Skin epidermis (tissue), 12 donors: ENCODE measurements at regions not wholly inside any gene's neighbourhood (a gene's known extent, or its start where the extent isn't known, plus 50 kb on each side); places are given as distances from the start of the nearest gene placed in this dataset.

Experiments
- H3K27ac ChIP-seq, 21 experiments: fragments of 200-600 bp; sonication (generic) in 11 of 21; one replicate each; pipeline ENCODE4 v1.5.0; 2020; ENCODE audit warnings: mild to moderate bottlenecking in 3 of 21, inconsistent platforms in 2 of 21, moderate library complexity in 2 of 21
- H3K4me3 ChIP-seq, 7 experiments: fragments of 200-600 bp; sonication (generic) in 2 of 7; one replicate each; pipeline ENCODE4 v1.5.0; 2020; ENCODE audit warnings: inconsistent platforms in 2 of 7, mild to moderate bottlenecking in 2 of 7, moderate library complexity in 1 of 7

DNA sequence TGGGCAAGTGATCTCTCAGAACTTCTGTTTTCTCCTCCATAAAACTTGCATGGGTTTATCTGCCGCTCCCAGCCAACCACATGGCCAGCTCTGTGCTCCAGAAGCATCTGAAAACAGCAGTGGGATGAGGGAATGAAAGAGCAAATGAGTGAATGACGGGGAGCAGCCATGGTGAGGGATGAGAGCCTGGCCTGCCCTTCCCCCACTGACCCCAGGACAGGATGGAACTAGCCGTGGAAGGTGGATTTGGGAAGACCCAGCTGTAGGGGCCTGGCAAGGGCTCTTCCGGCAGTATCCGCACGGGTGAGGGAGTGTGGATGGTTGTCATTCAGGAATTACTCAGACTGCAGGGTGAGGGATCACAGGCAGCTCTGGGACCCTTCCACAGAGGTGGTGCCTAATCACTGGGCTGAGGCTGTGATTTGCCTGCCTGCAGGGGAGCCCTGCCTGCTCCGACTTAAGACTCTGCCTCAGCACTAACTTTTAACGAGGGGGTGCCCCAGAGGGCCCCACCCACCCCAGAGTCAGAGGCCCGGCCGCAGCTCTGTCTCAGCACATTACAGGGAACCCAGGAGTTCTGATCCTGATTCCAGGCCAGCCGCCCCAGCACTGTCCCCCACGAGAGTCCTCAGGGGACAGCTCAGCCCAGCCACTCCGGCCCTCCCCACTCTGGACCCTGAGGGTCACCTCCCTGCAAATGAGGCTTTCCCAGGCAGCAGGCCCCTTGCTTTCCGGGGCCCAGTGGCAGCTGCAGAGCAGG, 136.8 kb upstream of the C14orf180 start:
- H3K4me3 ChIP-seq, result no peak overlapping the region
- no peak overlapping the region for H3K27ac ChIP-seq

DNA sequence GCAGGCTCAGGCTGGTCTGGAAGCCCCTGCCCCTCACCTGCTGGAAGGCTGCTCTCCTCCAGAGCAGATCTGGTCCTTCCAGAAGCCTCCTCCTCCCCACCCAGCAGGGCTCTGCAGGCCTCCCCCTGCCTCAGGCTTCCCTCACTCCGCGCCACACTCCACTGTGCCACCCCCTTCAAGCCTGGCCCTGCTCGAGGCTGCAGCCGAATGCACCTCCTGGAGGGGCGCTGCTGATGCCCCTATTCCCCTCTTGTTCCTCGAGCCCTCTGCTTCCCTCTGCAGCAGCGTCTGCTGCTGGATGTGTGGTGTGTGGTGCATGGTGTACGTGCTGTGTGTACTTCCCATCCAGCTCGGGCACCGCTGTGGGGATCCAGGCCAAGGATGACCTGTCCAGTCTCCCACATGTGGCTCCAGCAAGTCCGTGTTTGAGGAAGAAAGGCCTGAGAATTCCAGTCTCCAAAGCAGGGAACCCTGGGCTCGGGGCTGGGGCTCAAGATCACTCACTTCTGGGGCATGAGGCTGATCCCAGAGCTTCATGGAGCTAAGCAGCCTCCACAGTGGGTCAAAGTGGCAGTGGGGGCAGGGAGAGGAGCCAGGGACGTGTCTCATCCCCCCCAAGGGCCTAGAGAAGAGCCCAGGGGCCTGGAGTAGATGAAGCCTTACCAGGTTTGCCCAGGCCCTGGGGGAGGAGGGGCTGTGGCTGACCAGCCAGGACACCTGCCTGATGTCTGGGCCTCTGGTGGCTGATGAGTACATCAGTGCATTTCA, 136.0 kb upstream of the C14orf180 start:
- Histone ChIP-seq H3K27ac (no peak overlapping the region), H3K4me3 (no peak overlapping the region)

DNA sequence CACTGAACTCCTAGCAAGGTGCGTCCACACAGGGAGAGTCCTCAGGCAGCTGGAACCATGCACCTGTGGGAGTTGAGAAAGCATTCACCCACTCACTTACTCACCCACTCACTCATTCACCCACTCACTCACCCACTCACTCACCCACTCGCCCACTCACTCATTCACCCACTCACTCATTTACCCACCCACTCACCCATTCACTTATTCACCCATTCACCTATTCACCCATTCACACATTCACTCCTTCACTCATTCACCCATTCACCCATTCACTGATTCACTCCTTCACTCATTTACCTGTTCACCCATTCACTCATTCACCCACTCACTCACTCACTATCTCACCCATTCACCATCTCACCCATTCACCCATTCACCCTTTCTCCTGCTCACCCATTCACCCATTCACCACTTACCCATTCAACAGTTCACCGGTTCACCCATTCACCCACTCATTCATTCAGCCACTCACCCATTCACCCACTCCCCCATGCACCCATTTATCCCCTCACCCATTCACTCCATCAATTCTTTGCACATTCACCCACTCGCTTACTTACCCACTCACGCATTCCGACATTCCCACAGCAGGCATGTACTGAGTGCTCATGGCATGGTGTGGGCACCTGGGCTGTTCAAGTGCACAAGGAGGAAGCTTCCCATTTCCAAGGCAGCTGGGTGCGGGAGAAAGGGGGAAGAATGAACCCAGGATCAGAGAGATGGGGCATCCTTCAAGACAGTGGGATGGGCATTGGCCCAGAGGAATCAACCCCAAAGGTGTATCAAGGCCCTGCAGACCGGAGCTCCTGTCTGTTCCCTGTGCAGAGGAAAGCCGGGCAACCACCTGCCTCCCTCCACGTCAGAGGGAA, 135.2 kb upstream of the C14orf180 start:
- Histone ChIP-seq H3K4me3 (no peak overlapping the region), H3K27ac (no peak overlapping the region)

DNA sequence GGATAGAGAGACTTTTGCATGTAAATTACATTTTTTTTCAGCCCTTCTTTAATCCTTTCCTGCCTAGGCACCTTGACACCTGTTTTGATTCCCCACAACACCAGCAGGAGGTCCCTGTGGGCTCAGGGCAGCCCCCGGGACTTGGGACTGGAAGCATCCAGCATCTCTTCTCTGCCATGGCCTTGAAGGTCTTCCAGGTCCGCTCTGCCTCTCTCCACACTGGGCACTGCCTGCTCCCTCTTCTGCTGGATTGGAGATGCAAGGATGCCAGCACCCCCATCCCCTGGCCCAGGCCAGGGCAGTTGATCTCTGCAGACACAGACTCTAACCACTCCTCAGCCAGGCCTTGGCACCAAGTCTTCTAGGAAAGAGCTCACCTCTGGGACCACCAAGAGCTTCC, 134.5 kb upstream of the C14orf180 start:
- H3K4me3 ChIP-seq, result no peak overlapping the region
- H3K27ac ChIP-seq, result no peak overlapping the region

DNA sequence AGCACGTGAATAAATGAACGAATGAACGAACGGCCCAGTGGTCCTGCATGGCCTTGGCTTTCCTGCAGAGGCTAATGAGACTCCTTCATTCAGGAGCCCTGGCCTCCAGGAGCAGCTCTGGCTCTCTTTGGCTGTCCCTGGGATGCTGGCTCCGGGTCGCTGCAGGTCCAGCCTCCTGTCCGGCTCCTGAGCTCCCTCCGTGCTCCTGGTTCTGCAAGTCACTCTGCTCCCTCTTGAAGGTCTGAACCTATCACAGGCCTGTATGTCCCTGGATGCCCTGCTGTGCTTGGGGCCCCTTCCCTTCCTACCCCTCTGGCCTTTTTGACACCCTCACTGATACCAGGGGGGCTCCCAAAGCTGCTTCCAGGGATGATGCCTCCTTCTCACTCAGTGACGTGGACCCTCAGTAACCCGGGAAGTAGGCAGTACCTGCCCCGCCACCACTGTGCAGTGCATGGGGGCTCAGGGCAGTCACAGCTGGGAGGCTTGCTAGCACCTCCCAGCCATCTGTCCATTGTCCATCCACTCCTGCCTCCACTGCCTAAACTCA, 133.7 kb upstream of the C14orf180 start:
- H3K27ac ChIP-seq, result no peak overlapping the region
- H3K4me3 ChIP-seq, result no peak overlapping the region

DNA sequence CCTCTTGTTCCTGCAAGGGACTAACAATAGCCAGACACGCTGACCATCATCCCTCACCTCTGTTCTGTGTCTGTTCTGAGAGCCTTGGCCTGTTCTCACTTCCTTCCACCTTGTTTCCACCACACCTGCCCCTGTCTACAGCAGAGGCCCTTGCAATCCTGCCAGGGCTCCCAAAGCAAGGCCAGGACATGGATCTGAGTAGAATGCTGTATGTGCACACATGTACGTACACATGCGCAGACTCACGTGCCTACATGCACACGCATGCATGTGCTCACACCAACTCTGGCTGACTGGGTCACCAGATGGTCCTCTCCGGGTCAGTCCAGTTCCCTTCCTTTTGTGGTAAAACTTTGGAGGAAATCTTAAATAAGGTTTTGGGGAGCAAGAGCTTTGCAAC, 133.0 kb upstream of the C14orf180 start:
- no peak overlapping the region for H3K27ac ChIP-seq
- H3K4me3 ChIP-seq, result no peak overlapping the region

DNA sequence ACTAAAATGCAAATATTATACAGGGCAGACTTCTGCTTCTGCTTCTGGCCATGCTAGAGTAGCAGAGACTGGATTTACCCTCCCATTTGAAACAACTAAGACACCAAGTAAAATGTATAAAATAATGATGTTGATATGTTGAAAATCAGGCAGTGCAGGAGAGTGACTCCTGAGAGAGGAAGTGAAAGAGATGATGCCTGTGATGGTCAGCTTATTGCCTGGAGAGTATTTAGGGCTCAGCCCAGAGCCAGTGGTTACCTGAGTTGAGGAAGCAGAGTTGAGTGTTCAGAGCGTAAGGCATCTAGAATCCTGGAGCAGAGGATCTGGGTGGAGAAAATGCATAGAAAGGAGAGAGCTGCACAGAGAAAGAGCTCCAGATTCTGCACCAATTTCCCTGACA, 131.8 kb upstream of the C14orf180 start:
- H3K27ac ChIP-seq, result peak overlapping the region in 1 of 21 experiments; percentile 54
- H3K4me3 ChIP-seq, result no peak overlapping the region

DNA sequence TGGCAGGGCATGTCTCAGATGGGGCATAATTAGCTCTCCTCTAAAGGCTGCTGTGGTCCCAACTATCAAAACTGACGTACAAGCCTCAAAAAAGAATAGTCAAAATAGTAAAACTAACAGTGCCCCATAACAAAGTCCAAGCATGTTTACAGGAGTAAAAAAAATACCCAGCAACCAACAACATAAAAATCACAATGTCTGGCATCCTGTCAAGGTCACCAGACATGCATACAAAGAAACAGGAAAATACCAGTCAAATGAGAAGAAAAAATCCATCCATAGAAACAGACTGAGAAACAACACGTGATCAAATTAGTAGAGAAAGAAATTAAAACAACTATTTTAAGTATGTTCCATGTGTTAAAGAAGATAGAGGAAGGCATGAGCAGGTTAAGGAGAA, 131.2 kb upstream of the C14orf180 start:
- Histone ChIP-seq H3K4me3 (no peak overlapping the region), H3K27ac (peak overlapping the region in 1 of 21 experiments; percentile 54)

DNA sequence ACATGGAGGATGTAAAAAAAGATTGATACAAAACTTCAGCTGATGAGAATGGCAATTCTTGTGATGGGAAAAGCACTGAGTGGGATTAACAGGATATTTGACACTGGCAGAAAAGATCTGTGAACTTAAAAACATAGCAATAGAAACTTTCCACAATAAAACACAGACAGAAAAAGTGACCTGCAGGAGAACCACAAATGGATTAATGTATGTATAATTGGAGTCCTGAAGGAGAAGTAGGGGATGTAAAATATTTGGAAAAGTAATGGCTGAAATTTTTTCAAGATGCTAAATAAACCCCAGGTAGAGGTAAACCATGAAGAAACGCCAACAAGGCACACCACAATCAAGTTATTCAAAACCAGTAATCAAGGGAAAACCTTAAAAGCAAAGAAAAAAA, 130.8 kb upstream of the C14orf180 start:
- Histone ChIP-seq H3K27ac (no peak overlapping the region), H3K4me3 (no peak overlapping the region)

DNA sequence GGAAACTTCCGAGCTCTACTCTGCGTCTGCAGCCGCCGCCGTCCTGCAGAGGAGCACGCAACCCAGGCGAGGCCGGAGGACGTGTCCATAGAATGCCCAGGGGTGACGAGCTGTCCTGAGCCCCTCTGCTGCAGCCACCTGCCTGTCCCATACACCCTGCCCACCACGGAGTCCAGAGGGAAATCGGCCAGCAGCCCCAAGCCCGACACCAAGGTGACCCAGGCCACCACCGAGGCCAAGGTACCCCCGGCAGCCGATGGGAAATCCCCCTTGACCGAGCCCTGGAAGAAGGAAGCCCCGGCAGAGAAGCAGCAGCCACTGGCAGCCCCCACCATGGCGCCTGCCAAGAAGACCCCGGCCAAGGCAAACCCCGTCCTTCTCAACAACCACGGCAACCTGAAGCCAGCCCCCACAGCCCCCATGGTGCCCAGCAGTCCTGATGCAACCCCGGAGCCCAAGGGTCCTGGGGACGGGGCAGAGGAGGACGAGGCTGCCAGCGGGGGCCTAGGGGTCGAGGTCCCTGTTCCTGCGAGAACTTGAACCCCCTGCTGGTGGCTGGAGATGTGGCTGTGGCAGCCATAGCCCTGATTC, 128.7 kb upstream of the C14orf180 start:
- H3K4me3 ChIP-seq, result no peak overlapping the region
- no peak overlapping the region for H3K27ac ChIP-seq

DNA sequence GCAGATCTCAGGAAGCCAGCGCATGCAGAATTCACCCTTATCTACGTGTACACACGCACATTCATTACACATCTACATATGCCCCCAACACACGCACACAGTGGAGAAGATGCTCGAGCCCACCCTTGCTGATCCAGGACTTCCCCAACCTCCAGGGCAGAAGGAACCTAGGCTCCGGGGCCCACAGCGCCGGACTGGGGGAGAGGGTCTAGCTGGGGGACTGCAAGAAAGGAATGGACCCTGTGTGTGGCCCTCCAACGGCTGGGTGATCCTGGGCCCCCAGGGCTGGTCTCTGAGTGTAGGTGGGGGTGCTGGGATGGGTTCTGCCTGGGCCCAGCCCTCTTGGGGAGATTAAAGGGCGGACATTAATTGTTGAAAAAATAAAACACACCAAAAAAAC, 128.1 kb upstream of the C14orf180 start:
- H3K4me3 ChIP-seq, result no peak overlapping the region
- H3K27ac ChIP-seq, result no peak overlapping the region

DNA sequence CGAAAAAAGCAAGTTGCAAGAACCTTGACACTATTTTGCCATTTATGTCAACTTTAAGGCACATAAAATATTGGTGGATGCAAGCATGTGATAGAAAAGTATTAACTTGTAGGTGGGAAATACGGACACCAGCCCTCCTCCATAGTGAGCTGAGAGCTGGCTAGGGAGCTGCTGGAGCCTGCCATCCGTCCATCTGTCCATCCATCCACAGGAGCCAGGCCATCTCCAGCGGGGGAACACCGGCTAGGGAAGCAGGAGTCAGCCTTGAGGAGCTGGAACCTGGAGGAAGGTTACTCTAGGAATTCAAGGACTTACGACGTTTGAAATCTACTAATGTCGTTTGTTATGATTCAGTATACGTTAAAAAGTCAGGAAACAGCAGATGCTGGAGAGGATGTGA, 120.7 kb upstream of the C14orf180 start:
- no peak overlapping the region for H3K27ac ChIP-seq
- no peak overlapping the region for H3K4me3 ChIP-seq

DNA sequence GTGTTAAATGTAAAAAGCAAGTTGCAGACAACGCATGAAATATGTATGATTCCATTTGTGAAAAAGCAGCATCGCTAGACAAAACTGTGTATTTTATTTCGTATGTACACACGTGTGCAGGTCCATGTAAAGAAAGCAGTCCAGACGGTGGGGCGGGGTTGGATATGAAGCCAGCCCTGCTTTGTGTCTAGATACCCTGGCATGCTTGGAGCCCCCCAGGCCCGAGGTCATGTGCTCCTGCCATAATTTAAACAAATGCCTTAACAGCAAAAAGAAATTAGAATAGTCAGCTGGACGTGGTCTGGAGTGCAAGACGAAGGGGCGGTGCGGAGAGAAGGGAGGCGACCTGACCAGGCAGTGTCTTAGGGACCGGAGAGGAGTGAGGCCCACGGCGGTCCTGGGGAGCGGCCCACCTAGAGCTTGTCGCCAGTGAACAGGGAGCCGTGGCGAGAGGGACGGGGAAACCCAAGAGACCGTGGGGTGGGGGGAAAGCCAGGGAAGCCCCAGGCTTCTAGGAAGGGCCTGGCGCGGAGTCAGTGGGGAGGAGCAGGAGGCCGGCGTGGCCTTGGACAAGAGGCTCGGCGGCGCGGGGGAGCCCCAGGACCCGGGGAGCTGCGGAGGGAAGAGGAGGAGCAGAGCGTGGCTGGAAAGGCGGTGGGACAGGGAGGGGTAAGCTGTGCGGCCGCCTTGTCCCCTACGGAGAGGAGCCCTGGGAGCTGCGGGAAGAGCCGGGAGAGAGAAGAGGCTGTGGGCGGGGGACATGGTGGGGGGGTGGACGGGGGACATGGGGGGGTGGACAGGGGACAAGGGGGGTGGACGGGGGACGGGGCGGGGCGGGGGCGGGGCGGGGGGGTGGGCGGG, 118.5 kb upstream of the C14orf180 start:
- no peak overlapping the region for H3K27ac ChIP-seq
- H3K4me3 ChIP-seq, result no peak overlapping the region

DNA sequence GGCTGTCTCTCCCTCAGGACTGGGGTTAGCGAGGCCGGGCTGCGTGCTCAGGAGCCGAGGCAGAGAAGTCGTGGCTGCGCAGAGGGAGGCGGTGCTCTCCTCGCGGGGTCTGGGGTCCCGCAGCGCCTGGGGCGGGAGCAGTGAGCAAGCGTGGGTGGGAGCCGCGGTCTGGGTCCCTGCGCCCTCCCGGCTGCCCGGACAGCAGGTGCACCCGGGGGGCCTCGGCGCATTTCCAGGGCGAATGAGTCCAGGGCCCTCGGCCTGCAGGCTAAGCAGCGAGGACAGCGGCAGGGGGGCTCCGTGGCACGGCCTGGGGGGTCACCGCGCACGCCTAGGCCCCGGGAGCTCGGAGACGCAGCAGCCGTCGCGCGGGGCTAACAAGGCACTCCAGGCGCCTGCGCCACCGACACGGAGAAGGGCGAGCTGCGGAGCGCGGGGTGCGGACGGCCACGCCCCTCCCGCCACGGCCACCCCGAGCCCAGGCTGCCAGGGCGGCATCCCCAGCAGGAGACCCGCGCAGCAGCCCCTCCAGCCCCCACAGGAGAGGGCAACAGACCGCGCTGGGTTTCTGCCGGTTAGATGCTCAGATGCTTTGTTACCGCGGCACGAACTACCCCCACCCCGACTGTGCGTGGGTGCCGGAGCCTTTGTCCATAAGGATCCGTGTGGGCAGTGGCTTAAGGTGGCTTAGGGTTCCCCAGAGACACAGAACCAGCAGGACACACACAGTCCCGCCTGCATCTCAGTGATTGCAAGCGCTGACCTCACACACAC, 117.7 kb upstream of the C14orf180 start:
- Histone ChIP-seq H3K27ac (no peak overlapping the region), H3K4me3 (peak overlapping the region in 1 of 7 experiments; percentile 7)

DNA sequence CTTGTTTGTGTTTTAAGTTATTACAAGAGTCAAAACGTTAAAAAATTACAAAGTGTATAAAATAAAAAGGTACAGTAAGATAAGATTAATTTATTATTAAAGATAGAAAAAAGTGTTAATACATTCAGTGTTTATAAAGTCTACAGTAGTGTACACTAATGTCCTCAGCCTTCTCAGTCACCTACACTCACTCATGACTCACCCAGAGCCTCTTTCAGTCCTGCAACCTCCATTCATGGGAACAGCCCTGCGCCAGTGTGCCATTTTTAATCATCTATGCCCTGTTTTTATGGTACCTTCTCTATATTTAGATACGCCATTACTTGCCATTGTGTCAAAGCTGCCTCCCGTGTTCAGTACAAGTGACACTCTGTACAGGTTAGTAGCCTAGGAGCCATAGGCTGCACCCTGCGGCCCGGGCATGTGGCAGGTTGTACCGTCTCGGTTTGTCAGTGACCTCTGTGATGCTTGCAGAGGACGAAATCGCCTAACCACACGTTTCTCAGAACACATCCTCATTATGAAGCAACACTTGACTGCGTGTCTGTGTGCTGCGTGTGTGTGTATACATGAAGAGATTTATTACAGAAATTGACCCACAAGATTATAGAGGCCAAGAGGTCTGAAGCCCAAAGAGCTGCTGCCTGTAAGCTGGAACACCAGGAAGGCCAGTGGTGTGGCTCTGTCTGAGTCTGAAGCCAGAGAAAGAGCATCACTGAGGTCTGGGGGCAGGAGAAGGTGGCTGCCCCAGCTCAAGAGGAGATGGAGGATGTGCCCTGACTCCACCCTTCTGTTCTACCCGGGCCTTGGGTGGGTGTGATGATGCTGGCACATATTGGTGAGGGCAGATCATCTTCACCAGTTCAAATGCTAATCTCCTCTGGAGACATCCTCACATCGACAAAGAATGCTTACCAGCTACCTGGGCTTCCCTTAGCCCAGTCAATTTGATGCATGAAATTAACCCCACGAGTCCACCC, 116.6 kb upstream of the C14orf180 start:
- Histone ChIP-seq H3K27ac (no peak overlapping the region), H3K4me3 (no peak overlapping the region)

DNA sequence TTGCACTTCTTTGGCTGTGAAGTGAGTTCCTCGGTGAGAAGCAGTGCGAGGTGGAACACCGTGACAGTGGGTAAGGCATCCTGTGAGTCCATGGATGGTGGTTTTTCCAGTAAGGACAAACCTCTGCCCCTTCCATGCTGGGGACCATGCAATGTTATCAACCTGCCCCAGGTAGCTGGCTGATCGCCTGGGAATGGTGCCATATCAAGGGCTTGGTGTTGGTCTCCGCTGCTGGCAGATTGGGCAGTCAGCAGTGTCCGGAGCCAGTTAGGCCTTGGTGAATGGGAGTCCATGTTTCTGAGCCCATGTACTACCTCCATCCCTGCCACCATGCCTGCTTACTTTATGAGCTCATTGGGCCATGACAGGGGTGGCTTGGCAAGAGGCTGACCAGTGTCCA, 114.7 kb upstream of the C14orf180 start:
- Histone ChIP-seq H3K4me3 (no peak overlapping the region), H3K27ac (no peak overlapping the region)
